Retinal pigment epithelial cell (primary cell): ENCODE measurements at regions not wholly inside any gene's neighbourhood (a gene's known extent, or its start where the extent isn't known, plus 50 kb on each side); places are given as distances from the start of the nearest gene placed in this dataset.

Experiments used
- DNase-seq: peaks from one replicate; pipeline ENCODE4 v3.0.0-alpha.2; 2010; ENCODE audit warnings: low read depth
- H3K4me3 ChIP-seq: 2 replicates; pipeline ENCODE4 v1.5.1; 2011; ENCODE audit warnings: mild to moderate bottlenecking, low read length, control low read depth, moderate library complexity
- TF ChIP-seq, protein P1 (sequence below): conservative IDR thresholded peaks from 2 replicates; pipeline ENCODE4 v1.5.1; 2011; ENCODE audit warnings: low read depth, low read length, control low read depth, inconsistent platforms

DNA sequence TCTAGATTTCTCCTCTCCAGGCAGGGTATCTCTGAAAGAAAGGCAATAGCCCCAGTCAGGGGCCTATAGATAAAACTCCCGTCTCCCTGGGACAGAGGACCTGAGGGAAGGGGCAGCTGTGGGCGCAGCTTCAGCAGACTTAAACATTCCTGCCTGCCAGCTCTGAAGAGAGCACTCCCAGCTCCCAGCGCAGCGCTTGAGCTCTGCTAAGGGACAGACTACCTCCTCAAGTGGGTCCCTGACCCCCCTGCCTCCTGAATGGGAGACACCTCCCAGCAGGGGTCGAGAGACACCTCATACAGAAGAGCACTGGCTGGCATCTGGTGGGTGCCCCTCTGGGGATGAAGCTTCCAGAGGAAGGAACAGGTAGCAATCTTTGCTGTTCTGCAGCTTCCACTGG lies 556.9 kb downstream of the EPM2A start:
- no peak for DNase-seq
- H3K4me3 ChIP-seq, result no peak overlapping the region
- TF ChIP-seq, protein P1, sequence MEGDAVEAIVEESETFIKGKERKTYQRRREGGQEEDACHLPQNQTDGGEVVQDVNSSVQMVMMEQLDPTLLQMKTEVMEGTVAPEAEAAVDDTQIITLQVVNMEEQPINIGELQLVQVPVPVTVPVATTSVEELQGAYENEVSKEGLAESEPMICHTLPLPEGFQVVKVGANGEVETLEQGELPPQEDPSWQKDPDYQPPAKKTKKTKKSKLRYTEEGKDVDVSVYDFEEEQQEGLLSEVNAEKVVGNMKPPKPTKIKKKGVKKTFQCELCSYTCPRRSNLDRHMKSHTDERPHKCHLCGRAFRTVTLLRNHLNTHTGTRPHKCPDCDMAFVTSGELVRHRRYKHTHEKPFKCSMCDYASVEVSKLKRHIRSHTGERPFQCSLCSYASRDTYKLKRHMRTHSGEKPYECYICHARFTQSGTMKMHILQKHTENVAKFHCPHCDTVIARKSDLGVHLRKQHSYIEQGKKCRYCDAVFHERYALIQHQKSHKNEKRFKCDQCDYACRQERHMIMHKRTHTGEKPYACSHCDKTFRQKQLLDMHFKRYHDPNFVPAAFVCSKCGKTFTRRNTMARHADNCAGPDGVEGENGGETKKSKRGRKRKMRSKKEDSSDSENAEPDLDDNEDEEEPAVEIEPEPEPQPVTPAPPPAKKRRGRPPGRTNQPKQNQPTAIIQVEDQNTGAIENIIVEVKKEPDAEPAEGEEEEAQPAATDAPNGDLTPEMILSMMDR, result no peak

DNA sequence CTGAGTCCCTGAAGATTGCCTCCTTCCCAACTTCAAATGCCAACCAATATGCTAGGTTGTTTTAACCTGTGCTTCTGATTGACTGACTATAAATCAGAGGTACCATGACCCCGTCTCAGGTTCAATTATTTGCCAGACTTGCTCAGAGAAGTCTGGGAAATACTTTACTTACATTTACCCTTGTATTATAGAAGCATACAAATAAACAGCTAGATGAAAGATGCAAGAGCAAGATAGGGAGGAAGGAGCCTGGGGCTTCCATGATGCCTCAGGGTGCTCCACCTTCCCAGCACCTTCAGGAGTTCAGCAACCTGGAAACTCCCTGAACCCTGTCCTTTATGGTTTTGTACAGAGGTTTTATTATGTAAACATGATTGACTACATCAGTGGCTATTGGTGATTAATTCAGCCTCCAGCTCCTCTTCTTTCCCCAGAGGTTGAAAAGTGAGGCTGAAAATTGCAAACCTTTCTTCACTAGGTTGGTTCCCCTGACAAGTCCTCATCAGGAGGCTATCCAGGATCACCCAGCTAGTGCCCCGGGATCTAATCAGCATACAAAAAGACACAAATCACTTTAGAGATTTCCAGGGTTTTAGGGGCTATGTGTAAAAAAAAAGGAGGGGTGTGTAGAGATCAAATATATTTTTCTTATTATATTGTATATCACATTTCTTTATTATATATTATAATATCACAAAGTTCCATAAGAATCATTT lies 547.7 kb downstream of the EPM2A start:
- no peak overlapping the region for H3K4me3 ChIP-seq
- no peak for DNase-seq
- TF ChIP-seq, protein P1, result no peak

DNA sequence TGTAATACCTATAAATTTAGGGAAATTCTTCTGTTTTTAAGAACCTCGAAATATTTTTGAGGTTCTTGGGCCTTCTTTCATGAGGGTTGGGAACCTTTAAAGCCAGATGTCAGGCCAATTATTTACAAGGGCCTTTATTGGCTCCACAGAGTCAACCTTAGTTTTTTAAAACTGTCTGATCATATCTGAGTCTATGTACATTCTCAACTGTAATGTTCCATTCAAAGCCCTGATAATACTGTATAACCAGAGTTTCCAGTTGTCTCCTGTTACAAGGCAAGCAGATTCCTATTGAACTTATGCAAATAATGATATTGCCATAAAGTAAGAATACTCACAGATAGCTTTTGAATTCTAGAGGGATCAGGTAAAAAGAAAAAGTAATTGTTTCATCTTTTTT lies 545.5 kb downstream of the EPM2A start:
- no peak overlapping the region for H3K4me3 ChIP-seq
- TF ChIP-seq, protein P1, result no peak
- no peak for DNase-seq

DNA sequence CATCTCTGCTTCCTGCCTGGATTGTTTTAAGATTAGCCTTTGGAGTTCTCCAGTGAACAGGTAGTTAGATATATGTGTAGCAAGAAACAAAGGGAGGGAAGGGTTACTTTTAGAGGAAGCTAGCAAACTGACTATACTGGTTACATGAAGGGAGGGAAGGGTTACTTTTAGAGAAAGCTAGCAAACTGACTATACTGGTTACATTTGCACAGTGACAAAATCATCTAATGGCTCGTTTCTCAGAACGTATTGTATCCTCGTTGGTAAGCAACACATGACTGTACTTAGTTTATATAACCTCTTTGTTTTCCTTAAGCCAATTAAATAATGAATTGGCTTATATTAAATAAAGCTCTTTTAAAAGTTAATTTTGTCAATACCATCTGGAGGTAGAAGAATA lies 540.9 kb downstream of the EPM2A start:
- TF ChIP-seq, protein P1, result no peak
- no peak for DNase-seq
- H3K4me3 ChIP-seq, result no peak overlapping the region

DNA sequence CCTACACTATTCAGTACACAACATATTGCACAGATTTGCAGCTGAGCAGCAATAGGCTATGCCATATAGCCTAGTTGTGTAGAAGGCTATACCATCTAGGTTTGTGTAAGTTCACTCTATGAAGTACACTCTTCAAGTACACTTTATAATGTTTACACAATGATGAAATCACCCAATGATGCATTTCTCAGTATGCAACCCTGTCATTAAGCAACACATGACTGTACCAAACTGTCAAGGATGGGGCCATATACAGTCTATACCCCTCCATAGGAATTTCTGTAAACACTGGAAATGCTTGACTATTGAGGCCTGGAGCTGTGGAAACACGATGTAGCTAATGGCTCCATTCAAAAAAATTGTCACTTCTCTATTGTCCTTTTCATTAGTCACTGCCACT lies 535.4 kb downstream of the EPM2A start:
- TF ChIP-seq, protein P1, result no peak
- no peak for DNase-seq
- no peak overlapping the region for H3K4me3 ChIP-seq

DNA sequence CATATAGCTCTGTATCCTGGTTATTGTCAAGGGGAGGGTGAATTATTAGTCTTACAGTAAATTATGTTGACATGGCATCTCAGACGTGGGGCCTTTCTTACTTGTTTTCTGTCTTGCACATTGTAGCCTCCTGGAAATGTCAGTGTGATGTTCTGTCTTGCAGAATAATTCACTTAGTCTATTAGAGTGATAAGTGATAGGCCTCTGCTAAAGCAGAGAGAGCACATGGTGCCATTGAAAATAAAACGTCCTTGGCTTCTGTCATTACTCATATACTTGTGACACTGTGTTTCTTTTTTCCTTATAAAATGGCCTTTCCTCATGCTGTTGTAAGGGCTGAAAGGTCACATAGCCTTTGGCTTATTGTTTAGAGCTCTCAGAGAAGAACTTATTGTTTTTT lies 531.0 kb downstream of the EPM2A start:
- TF ChIP-seq, protein P1, result no peak
- no peak overlapping the region for H3K4me3 ChIP-seq
- no peak for DNase-seq

DNA sequence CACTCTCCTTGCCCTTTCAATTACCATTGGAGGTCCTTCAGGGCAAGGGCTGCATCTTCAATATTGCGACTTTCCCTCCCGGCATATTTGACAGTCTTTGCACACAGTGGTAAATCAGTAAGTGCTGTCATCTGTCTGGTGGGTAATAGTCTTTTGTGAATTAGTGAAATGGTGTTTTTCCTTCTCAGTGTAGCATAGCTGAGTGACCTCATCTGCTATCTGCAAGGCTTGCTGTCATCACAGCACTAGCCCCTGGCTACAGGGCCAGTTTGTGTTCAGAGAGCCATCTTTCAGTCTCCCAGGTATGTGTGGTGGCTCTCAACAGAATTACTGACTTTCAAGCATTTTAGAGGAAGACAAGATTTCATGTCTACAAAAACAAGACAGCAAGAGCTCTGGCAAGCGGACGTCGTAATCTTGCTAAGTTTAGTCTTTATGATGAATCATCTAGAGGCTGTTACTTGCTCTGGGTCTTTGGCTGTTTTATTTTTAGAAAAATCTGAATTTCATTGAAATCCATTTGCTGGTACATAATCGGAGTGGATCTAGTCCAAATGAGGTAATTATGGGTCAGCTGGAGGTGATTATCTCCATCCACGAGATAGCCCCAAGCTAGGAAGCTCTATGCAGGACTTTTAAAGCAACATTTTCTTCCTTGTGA lies 528.9 kb downstream of the EPM2A start:
- TF ChIP-seq, protein P1, result no peak
- DNase-seq, result peak; percentile 36
- no peak overlapping the region for H3K4me3 ChIP-seq
